Activated CD8-positive, alpha-beta memory T cell treated with anti-CD3 and anti-CD28 coated beads for 1 hour (primary cell): ENCODE measurements at regions not wholly inside any gene's neighbourhood (a gene's known extent, or its start where the extent isn't known, plus 50 kb on each side); places are given as distances from the start of the nearest gene placed in this dataset.

ENCODE experiments used
- DNase-seq, 2 donors: peaks; one replicate each; pipeline ENCODE4 v3.0.0-alpha.2; 2020; ENCODE audit warnings: low read depth in 1 of 2; ENCODE audit errors: extremely low read depth in 1 of 2

DNA sequence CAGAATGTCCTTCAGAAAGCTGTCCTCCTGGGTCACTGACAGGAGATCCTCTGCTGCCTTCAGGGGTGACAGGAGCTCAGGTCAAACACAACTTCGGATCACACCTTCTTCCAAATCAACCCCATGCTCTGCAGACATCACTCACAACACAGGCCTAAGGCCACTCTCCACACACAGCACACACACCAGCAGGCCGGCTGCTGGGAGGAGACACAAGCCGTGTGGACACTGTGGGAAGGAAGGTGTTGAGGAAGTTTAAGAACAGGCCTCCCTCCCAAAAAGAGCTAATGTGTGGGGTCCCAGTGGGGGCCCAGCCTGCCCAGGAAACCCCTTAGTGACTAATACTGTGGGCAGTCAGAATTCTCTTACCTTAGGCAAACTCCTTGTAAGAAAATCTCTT lies 290.3 kb upstream of the ID2 start:
- DNase-seq = no peak

DNA sequence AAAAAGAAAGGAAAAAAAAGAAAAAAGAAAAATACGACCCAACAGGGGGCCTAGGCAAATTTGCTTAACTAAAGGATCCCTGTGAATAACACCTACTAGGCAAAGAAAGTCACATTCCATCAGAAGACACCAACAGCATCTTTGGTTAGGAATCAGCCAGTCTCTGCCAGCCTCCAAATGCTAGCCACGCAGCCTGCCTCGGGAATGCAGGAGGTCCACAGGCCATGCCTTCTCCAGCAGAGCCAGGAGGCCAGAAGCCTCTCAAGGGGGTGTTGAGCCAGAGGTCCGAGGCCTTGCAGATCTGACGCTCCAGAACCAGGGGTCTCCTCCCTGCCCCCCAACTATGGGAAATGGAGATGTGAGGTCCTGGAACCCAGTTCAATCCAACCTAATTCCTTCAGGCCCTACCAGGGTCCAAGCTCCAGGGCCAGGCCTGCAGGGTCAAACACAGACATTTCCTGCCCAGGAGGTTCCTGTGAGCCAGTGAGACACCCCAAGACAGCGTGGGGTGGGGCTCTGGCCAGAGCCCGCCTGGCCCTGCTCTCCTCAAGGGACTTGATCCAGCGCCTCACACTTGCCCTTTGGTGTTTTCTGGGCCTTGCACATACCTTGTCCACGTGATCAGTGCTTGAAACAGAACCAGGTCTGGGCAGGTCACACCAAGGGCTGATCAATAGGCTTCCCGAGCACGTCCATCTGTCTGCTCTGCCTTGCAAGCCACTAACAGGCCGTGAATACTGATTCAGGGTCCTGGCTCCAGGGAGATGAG lies 289.6 kb upstream of the ID2 start:
- no peak for DNase-seq

DNA sequence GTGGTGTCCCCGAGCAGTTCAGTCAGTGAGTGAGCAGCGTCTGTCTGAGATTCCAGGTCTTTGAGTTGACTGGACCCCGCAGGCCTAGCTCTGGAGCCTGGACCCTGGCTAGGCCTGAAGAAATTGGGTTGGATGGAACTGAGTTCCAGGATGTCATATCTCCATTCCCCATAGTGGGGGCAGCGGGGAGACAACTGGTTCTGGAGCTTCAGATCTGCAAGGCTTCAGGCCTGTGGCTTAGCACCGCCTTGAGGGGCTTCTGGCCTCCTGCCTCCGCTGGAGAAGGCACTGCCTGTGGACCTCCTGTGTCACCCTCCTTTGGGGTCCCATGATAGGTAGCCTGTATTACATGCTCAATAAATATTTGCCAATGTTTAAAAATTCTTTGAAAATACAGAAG lies 288.4 kb upstream of the ID2 start:
- no peak for DNase-seq

DNA sequence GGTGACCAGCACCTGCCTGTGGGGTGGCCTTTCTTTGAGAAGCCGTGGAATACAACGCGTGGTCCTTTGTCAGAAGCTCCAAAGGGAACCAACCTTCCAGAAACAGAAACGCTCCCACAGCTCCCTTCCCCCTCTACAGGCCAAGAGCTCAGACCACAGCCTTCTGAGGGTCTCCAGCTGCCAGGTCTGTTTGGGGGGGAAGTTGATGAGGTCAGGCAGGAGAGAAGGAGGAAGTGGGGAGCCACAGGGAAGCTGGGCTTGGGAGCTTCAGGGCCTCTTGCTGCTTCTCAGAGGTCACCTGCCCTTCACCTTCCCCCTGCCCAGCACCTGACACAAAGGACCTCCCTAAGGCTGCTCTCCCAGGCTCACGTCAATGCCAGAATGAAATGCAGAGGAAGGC lies 287.7 kb upstream of the ID2 start:
- DNase-seq = no peak

DNA sequence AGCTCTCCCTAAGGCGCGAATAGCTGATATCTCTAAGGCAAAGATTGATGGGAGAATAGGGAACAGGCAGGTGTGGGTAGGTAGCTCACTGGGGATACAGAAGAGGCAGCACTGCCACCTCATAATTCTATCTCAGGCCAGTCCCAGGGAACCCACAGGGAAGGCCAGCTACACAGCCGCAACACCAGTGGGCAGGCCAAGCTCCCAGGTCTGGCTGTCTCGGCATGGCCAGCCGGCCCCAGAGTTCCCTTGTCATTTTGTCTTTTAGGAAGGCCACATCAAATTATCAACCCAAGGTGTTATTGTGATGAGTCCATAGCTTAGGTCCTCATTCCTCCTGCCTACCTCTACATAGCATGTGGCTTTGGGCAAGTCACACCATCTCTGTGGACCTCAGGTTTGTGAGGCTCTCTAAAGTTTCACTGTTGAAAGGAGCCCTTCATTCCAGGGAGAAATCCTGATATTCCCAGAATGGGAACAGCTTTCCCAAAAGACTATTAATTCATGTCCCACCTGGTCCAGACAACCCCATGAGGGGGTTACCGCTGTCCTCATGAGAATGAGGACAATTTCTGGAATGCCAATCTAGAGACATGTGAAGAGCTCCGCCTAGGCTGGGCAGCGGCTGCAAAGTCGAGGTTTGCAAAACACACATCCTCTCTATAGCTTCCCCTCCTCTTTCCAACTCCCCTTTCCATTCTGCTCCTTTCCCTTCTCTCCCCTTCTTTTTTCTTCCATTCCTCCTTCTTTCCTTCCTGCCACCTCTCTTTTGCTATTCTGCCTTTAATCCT lies 287.1 kb upstream of the ID2 start:
- DNase-seq = no peak

DNA sequence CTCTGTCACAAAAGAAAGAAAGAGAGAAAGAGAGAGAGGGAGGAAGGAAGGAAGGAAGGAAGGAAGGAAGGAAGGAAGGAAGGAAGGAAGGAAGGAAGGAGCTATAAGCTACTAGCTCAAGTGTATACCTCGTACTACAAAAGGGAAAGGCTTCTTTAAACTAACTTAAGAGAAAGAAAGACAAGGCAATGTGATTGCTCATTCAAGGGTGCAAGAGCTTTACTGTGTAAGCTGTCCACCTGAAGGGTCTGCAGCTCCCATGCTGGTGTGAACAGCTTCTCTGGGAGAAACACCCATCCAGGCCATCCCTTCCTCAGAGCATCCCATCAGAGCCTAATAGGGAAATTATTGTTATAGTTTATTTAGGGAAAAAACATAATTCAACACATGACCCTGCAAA lies 286.1 kb upstream of the ID2 start:
- DNase-seq = no peak

DNA sequence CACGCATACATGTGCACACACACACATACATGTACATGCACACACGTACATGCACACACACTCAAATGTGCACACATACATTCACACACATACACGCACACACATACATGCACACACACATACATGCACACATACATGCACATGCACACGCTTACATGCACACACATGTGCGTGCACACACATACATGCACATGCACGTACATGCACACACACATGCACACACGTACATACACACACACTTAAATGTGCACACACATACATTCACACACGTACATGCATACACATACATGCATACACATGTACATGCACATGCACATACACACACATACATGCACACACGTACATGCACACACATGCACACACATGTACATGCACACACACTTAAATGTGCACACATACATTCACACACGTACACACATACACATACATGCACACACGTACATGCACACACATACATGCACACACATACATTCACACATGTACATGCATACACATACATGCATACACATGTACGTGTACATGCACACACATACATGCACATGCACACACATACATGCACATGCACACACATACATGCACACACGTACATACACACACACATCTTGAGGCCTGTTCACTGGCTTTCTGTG lies 283.7 kb upstream of the ID2 start:
- no peak for DNase-seq

DNA sequence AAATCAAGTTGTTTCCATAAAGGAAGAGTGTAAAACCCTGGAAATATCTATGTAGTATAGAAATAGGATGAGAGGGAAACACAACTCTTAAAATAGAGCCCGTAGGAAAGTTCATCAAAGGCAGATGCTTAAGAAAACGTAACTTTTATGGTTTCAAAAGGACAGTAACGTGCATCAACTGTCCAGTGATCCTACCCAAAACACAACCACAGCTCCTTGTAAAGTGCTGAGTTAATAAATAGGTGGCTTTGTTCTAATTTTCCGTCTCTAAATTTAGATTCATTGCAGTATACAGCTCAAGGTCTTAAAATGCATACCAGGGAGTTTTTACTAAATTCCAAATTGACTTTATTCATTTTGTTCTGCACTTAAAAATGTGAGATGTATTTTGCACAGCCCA lies 282.1 kb upstream of the ID2 start:
- DNase-seq = no peak

DNA sequence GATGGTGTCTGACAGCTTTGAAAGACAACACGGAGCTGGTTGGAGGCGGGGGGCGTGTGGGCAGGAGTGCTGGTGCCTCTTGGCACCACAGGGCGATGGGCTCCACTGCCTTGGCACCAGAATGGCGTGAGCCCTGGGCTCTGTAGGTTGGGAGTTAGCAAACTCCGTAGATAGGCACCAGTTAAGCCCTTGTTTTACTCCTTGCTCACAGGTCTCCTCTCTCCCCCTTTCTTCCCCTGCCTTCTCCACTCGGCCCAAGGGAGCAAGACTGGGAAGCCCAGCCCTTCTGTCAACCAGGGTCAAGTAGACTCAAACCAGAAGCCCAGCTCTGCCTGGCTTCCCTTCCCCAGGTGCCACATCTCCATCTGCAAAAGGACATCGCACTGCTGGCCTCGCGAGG lies 281.7 kb upstream of the ID2 start:
- no peak for DNase-seq

DNA sequence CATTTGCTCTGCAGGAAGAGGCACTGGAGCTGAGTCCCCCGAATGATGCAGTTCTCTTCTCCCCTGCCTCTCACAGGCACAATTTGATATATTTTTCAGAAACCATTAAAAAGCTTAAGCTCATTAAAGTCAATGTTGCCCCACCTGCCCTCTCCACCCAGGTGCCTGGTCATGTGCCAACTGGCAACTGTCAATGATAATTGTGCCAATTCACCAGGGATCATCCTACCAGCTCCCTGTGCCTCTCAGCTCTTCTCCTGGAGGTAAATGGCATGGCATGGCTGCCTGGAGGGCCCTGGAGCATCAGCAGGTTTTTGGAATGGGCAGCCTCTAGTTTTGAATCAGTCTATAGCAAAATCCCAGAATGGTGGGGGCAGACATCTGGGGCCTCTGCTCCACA lies 279.6 kb upstream of the ID2 start:
- DNase-seq = no peak

DNA sequence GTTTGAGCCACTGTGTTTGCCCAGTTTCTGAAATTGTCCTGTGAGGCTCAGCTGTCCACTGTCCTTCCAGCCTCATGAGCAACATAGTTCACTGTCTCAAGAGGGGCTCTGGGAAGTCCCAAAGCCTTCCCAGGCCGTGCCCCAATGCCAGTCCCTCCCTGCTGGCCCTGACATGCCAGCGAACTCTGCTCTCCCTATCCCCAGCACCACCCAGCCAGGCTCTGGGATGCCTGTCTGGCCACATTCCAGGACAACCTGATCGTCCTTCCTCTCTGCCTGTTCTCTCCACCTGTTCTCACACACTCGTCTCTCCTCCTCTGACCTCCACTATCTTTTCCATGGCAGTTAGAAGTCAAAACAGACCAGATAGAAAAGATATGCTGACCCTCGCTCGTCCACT lies 278.0 kb upstream of the ID2 start:
- no peak for DNase-seq

DNA sequence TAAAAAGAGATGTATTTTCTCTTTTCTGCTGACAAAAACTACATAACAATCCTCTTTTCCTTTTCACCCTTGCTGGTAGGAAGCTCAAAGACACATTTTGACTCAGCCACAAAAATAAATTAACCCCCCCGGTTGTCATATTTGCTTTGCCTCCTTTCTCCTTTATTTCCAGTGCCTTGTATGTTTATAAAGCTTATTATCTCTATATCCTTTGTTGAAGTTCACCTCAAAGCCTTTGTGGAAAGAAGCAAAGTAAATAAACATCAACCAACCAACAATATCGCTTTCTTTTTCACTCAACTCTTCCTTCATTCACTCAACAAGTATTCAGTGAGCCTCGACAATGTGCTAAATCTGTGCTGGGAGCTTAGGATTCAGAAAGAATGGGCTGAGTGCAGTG lies 276.5 kb upstream of the ID2 start:
- no peak for DNase-seq

DNA sequence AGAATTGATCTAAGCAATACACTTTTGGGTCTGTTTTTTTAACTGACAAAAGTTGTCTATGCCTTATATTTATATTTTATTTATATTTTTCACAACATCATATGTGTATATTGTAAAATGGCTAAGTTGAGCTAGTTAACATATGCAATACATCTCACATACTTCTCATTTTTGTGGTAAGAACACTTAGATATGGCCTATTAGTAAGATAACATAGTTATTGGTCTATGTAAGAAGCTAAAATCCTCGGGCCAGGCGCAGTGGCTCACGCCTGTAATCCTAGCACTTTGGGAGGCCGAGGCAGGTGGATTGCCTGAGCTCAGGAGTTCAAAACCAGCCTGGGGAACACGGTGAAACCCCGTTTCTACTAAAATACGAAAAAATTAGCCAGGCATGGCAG lies 275.6 kb upstream of the ID2 start:
- DNase-seq = no peak

DNA sequence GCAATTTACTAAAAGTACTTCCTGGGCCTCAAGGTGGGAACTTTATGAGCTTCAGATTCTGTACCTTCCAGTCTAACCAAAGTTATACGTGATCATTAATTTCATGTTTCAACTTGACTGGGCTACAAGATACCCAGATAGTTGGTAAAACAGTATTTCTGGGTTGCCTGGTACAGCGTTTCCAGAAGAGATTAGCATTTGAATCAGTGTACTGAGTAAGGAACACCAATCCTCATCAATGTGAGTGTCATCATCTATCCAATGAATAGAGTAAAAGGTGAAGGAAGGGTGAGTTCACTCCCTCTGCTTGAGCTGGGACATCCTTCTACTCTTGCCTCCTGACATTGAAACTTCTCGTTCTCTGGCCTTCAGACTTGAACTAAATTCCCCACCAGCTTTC lies 274.5 kb upstream of the ID2 start:
- DNase-seq = no peak

DNA sequence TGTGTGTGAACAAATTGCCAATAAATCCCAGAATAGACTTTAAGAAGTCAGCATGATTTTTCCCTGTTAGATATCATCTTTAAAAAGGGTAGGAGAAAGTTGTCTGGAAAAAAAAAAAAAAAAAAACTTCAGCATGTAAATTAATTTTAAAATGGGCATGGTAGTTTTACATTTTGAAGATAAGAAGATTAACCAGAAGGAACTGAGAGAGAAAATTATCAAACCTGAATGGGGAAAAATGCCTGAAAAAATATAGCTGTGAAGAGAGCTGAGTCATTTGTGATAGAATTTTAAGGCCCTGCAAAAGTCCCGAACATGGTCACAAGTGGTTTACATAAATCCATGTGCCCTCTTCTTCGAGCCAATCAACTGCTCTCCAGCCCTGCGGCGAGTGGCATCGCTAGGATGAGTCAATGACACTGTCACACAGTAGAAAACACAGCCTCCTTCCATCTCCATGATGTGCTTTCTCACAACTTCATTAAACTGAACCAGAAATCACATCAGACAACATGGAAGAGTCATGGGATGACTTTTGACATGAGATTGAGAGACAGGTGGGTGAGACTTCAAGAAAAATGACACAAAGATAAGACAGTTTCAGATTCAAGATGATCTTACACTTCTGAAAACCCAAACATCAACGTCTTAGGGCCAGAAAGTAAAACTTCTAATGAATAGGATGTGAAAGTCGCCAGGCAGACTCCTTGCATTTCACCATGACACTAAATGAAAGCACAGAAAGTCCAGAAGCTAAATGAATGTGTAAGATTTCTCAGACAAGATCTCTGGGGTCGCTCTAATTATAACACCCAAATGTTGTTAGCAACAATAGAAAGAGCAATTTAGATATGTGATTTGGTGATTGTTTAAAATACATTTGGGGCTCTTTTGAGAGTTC lies 273.0 kb upstream of the ID2 start:
- DNase-seq = no peak

DNA sequence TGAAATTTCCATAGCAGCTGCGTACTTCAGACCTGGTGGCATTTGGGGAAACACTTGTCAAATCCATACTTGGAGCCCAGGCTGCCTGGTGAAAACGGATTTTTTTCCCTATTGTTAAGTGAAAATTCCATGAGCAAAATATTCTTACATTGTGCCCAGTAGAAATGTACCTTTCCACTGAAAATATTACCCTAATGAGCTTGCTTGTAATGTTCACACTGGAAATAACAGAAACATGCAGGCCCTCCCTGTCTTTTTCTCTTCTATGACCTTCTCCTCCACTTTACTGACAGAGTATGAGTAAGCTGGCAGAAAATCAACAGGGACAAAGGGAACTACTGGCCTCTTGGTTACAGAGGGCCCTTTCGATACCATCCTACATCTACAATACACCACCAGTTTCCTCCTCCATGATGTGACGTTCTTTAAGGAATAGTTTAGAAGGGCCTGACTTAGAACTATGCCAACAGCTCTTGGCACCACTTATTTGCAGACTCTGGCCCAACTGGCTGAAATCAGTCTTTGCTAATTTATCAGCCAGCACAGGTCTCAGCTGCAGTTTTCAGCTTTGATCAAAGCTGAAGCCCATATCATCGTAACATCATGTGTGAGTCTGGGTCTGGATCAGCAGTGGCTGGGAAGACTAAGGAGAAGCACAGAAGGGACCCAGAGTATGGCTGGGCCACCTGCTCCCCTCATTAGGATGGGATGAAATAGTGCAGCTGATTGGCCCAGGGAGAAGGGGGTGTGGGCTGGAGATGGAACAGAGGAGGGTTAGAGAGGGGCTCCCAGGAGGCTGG lies 272.2 kb upstream of the ID2 start:
- DNase-seq = no peak

DNA sequence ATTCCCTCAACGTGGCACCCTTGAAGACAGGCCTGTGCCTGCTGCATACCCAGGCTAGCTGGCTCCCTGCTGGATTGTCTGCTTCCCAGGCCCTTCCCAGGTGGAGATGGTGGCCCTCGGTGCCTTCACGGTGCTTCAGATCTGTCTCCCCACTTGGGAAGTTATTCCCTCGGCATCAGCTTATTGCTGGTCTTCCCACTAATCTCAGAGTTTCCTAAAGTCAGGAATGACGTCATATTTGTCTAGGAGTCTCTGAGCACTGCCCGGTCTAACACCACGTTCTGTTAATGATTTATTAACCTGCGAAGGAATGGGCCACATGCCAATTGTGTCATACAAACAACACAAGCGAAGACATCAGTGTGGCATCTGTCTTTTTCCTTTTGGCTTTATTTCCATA lies 269.8 kb upstream of the ID2 start:
- DNase-seq = no peak

DNA sequence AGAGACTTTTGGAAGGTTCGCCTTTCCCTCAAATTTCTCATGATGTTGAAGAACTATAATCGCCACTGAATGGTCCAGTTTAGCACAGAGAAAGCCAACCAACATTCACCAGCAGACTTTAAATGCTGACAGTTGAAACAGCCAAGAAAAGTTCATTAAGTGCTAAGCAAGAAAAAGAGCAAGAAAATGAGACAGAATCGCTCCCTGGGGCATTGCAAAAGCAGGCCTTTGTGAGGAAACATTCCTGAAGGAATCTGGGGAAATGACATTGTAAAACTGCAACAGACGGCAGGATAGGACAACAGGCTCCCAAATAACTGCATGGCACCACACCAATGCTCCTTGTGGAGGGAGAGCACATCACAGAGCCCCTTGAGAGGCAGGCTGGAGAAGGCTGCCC lies 269.3 kb upstream of the ID2 start:
- no peak for DNase-seq

DNA sequence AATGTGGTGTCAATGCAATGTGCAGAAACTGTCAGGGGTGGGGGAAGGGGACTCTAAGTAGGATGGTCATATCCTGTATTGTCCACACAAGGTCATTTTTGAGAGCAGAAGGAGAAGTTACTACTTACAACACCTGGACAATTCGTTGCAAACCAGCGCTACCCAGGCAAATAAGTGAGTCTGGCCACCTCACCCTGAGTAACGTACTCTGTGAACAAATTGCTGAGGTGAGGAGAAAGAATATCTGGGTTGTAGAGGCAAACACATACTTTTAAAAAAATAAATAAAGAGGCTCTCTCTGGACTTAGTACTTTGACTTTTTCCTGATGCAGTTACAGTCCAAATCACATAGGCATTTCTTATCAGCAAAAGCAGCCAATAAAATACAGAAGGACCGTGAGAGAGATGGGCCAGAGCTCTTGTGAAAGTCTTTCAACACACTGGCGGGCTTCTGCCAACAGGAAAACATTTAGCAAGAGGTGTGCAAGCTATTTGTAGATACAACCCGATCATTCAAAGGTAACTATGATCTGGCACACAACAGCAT lies 268.2 kb upstream of the ID2 start:
- DNase-seq = no peak
